ENCODE measurements at regions not wholly inside any gene's neighbourhood (a gene's known extent, or its start where the extent isn't known, plus 50 kb on each side); places are given as distances from the start of the nearest gene placed in this dataset.

DNA sequence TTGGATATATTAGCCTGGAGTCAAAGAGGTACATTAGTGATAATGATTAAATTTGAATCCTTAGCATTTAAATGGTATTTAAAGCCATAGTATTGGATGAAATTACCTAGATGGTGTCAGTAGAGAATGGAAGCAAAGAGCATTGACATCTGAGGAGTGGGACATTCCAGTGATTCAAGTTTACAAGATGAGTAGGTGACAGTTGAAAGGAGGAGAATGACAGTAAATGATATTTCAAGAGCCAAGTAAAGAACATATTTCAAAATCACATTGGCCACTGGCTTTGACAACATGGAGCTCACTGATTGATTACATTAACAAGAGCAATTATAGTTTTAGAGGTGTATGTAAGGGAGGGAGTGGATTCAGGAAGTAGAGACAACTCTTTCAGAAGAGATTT is 93.9 kb upstream of the MEF2C start:
- TF ChIP-seq POLR2AphosphoS5 (IDR thresholded peaks at IDR 0.05; ENCODE audit: low read depth, low read length) (no peak), SPI1 (IDR thresholded peaks at IDR 0.05; ENCODE audit: low read depth, low read length) (no peak), TAF1 (IDR thresholded peaks at IDR 0.05; ENCODE audit: low read depth, low read length) (no peak), POLR2A (IDR thresholded peaks at IDR 0.05; ENCODE audit: low read depth, low read length) (no peak), POU2F2 (IDR thresholded peaks at IDR 0.05; ENCODE audit: low read depth, low read length) (no peak)
